GM19023 (cell line): ENCODE measurements at regions not wholly inside any gene's neighbourhood (a gene's known extent, or its start where the extent isn't known, plus 50 kb on each side); places are given as distances from the start of the nearest gene placed in this dataset.

Experiments
- ATAC-seq: cut with Tn5 transposase; IDR thresholded peaks from one replicate; pipeline ENCODE4 v1.9.1; 2021; ENCODE audit warnings: mild to moderate bottlenecking, moderate library complexity; ENCODE audit not compliant: unreplicated experiment

DNA sequence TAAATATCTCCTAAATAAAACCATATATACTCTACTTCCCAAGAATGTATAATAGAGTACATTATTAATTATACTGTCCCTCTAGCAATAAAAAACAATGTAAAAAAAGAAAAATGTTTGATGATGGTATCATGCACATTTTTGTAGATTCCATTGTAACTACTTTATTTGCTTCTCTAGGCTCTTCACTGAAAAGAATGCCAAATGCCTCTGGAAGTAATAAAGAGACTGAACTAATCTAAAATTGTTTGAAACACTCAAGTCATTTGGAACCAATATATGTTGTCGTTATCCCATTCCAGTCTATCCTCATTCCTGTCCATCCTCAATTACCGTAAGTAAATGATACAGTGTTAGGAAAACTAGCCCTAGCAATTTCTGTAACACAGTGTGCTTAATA is 233.6 kb downstream of the C12orf50 start:
- ATAC-seq: no peak

DNA sequence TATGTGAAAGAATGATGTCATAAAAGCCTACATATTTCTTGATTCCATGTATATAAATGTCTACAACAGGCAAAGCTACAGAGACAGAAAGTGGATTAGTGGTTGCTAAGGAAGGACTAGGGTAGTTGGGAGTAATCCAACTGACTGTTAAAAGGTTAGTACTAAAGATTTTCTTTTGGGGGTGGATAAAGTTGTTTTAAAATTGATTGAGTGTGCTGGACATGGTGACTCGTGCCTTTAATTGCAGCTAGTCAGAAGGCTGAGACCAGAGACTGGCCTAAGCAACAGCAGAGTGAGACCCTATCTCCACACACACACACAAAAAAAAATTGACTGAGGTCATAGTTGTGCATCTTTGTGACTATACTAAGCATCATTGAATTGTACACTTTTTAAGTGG is 234.3 kb downstream of the C12orf50 start:
- no peak for ATAC-seq

DNA sequence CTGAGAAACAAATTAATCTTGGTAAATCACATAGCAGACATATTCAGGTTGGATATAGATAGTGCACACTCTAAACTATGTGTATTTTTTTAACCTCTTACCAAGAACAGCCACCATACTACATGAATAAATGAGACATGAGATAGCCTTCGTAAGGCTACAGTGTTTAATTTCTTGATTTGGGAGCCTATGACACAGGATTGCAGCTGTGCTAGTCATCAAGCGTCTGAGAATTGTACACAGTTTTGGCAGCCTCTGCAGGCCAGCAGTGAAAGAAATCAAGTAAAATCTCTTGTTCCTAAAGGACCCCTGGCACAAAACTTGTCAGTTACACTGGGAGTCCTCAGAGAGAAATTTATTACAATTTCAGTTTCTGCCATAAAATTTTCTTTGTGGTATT is 236.1 kb downstream of the C12orf50 start:
- ATAC-seq: no peak

DNA sequence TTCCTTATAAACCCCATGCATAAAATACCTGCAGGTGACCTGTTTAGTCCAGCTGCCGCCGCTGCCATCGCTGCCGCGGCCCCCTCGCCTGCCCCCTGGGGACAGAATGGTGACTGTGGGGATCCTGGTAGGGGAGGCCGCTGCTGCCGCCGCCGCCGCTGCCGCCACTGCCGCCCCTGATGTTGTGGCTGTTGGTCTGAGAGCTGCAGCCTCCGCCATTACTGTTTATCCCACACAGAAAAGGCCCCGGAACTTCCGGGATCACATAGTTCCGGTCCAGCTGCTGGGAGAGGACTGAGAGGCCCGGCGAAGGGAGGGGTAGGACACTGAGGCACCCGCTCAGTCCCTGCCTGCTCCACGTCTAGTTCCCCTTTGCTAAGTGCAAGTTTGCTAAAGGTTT is 244.9 kb downstream of the C12orf50 start:
- no peak for ATAC-seq

DNA sequence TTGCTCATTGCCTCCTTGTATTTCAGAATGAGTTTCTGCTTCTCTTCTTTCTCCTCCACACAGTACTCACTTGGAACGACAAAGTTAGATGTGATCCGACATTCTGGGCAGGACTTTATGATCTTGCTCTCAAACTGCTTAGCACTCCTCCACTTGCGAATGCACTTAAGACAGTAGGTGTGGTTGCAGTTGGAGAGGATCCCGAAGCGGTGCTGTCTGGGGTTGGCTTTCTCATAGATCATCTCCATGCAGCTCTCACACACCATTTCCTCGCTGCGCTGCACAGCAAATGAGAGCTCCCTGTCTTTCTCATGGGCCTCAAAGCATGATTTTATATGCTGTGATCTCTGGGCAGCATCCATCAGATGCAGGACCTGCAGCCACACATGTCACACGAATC is 245.7 kb downstream of the C12orf50 start:
- ATAC-seq: no peak

DNA sequence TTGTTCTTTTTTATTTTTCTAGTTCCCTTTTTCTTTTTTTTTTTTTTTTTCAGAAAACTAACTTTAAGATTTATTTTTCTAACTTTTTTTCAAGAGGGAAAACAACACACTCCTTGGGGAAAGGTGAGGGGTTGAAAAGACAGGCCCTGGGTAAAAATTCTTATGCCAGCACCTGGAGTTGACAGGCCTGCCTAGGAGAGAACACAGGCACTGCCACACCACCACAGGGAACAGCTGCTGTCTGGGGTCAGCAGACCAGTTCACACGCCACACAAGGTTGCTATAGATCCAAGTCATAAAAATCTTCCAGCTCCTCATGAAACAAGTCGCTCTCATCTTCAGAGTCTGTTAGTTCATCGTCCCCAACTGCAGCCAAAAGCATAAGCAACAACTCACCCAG is 246.4 kb downstream of the C12orf50 start:
- no peak for ATAC-seq

DNA sequence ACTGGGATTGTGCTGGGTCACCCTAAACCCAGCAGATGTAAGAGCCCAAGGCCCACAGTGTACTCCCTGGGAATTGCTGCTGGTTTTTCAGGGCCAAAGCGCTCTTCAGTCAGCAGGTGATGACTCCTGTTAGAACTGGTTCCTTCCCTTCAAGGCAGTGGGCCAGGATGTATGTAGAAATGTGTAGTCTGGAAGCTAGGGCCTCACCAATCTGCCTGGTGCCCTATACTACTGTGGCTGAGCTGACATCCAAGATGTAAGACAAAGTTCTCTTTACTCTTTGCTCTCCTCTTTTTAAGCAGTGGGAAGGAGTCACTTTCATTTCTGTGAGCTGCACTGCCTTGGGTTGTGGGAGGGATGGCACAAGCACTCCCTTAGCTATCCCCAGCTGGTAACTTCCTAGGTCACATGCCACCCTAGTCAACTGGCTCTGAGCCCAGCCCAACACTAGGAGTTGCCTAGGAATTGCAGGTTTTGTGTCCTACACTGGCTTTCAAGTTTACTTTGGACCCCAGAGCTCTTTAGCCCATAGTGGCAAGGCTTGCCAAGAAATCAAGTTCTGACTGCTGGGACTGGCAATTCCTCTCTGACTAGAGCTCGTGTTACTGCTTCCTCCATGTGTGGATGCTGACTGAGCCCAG is 249.2 kb downstream of the C12orf50 start:
- ATAC-seq: no peak

DNA sequence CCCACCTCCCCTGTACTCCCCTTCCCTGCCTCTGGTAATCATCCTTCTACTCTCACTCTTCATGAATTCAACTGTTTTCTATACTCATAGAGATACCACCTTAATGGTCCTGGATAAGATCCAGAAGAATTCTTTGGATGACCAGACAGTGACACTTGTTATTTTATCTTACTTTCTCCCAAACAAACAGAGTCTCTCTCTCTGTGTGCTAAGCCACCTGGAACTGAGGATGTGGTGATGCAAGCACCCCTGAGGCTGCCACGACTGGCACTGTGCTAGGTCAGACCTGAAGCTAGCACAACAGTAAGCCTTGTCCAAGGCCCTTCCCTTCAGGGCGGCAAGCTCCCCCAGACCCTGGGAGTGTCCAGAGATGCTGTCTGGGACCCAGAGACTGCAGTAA is 250.2 kb downstream of the C12orf50 start:
- no peak for ATAC-seq

DNA sequence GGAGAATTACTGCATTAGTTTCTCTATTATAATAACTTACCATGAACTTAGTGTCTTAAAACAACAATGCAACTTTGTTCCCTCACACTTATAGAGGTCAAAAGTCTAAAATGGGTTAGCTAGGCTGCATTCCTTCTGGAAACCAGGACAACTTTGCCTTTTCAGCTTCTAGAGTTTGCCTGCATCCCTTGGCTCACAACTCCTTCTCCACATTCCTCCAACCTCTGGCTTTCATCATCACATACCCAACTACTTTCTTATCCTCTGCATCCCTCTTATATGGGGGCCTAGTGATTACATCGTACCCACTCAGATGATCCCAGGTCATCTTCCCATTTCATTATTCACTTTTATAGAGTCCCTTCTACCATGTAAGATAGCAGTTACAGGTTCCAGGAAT is 251.1 kb downstream of the C12orf50 start:
- no peak for ATAC-seq

DNA sequence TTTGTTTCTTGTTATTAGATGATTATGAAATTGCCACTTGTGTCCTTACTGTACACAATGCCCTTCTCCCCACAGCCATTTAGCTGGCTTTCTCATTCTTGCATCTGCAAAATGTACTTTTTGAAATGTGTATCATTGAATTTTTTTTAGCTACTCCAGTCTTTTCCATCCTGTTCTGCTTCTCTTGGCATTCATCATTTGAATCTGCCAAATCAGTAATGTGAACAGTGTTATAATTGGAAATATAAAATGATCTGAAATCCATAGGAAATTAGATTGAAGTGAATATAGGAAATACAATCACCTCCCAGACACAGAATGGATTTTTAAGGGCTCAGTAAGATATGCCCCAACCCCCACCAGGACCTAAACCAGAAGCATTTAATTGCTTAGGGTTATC is 253.4 kb downstream of the C12orf50 start:
- ATAC-seq: no peak

DNA sequence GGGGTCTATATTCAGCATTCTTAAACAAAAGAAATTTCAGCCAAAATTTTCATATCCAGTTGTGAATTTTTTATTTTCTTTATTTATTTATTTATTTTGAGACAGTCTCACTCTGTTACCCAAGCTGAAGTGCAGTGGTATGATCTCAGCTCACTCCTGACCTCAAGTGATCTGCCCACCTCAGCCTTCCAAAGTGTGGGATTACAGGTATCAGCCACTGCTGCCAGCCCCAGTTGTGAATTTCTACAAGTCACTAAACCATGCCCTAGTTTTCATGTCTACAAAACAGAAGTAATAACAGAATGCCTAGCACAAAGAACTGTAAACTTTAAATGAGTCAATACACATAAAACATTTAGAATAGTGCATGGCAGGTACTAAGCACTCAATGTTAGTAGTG is 254.2 kb downstream of the C12orf50 start:
- ATAC-seq: no peak

DNA sequence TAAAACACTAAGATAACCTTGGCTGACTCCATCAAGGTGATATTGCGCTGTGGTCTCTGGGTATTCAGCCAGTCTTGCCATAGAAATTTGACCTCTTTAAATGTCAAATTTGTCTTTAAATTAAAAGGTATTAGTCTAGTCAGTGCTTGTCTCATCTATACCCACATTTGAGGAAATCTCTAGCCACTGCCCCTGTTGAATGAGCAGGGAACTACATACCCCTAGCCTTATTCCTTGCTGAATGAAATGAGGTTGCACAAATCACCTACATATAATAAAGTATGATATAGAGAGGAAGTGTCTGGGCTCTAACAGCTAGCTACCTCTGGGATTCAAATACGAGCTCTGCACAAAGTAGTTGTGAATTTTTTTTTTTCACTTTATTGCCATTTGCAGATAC is 256.8 kb downstream of the C12orf50 start:
- ATAC-seq: no peak

DNA sequence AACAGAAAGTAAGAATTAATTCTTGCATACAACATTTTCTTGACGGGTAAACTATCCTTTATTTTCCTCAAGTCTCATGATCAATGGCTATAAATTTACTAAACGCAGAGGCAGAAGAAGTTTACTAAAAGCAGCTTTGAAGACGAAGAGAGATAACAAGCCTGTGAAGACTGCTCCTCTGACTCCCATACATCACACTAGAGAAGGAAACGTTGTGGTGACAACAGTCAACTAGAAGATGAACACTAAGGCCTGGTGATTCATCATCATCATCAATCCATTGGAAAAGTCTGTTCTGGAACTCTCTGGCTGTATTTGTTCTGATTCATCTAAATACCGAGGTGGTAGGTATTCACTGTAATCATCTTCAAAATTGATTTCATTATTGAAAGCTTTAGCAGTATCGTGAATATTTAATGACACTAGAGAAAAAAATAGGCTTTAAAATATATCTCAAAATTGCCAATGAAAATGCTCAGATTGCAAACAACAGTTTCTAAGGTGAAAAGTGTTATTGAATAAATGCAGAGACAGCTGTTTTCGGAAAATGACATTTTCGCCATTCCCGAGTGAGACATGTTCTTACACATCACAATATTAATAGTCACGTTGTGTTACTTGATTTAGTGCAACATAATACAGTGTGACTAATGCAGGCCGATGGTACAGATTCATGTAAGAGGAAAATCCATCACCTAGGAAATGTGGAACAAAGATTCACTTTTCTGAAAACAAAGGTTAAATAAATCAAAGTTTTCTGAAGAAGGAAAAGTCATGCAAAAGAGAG is 260.5 kb downstream of the C12orf50 start:
- no peak for ATAC-seq

DNA sequence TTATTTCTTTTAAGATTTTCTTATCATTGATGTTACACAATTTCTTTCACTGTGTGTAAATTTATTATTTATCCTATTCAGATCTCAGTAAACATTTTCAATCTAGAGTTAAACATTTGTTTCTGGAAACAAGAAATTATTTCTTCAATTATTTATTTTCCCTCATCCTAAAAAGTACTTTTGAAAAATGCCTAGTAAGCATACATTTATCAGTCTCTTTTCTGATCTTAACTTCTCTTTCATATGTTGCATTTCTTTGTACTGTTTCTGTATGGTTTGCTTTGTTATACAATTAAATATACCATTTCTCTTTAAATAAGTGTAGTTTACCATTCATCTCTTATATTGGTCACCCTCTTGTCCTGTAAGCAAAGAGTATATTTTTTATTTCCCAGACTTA is 263.2 kb downstream of the C12orf50 start:
- no peak for ATAC-seq

DNA sequence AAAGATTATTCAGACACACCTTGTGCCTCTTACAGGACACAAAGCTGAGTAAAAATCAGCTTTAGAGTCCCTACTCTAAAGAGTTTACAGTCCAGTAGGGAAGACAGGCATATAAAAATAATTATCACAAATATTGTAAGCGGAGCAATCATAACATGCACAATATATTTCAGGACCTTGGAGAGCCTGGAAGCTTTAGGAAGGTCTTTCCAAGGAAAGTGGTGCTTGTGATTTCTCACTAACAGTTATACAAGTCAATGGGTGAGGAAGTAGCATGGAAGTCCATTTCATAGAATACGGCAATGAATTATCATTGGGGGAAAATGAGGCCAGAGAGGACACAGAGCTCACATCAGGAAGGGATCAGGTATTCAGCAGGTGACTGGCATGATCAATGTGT is 268.3 kb downstream of the C12orf50 start:
- ATAC-seq: no peak

DNA sequence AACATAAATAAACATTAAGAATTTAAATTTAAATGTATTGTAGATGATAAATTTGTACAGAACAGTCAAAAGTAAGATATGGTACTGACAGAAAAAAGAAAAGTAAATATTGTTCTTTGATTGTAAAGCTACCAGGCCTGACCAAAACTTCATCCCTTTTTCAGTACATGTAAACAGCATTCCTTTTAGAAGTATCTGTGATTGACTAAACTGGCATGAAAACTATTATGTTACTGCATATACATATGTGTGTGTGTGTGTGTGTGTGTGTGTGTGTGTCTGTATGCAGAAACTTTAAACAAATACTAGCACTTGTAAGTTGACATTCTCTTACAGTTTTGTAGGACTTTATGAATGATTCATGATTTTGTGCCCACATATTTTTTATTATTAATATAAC is 270.9 kb downstream of the C12orf50 start:
- no peak for ATAC-seq

DNA sequence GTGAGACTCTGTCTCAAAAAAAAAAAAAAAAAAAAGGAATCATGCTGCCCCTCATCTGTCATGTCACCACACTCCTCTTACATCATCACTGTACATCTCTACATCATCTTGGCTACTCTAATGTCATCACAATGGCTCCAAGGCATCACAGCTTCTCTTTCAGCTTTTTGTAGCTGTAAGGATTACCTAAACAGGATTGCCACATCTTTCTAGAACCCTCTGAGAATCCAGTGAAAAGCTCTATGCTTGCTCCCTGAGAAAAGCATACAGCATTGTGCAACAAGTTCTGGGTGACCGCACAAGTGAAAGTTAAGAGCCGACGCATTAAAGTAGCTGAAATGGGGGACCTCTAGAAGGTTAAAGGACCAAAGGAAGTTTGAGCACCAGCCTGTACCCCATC is 272.5 kb downstream of the C12orf50 start:
- ATAC-seq: no peak

DNA sequence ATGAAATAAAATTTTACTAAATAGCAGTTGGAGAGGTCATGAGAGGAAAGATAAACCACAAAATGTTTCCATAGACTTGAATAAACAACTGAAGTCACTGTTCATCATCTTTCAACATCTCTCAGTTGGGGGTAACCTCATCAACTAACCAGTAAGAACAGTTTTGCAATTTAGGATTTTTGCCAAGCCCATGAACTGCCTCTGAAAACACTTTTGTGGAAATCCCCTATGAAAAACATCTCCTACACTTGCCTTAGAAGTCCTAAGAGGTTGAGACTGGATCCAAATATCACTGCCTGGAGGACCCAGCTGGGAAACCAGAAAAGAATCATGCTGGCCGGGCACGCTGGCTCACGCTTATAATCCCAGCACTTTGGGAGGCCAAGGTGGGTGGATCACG is 273.1 kb downstream of the C12orf50 start:
- ATAC-seq: no peak

DNA sequence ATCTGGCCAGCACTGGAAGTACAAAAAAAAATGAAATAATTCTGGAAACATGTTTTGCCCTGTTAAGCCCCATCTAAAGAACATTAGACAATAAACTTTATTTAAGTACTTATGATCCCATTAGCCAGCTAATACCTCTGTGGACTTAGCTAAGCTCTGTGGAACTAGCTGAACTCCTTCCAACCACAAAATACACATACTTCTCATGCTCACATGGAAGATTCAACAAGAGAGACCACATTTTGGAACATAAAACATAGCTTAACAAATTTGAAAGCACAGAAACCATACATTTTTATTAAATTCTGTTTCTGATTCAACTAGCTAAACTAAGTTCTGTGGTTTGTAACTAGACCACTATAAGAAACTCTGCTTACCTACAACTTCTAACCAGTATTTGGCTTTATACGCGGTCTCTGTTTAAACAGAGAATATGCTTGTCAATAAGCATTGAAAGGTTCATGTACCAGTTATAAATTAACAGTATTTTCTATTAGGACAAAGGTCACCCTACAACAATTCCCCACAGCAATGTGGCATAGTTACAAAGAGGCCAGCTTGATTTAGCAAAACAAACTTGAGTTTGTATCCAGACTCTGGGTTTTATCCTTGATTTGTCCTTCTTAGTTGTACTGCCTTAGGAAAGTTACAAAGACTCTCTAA is 300.1 kb downstream of the C12orf50 start:
- ATAC-seq: no peak

DNA sequence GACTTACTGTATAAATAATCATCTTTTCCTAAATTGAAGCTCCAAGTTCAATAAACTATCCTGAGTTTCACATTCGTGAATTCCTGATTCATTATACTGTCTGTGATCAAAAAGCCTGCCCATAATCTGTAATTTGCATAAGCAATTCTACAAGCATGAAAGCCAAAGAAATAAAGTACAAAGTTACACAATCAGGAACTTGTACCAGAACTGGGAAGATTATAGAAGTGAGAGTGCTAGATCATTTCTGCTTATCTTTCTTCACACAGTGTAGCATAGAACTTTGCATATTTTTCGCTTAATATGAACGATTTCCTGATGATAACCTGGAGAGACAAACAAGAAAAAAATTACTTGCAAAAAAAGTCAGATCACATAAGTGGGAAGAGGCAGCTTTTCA is 308.2 kb downstream of the C12orf50 start:
- ATAC-seq: no peak

DNA sequence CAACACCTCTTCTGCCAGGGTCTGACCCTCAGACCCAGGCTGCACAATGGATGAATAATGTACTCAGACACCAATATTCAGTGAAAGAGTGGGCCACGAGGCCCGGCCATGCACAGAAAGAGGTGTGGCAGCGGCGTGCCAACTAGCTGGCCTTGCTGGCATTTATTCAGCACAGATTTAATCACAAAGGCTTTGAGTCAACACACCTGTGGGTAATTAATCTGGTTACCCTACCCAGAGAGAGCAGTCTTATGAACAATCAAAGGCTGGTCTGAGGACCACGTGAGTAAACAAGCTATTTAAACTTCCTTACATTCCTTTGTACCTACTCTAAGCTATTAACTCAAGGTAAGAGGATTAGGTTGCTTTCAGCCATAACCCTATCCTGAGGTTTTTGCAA is 324.8 kb downstream of the C12orf50 start:
- no peak for ATAC-seq

DNA sequence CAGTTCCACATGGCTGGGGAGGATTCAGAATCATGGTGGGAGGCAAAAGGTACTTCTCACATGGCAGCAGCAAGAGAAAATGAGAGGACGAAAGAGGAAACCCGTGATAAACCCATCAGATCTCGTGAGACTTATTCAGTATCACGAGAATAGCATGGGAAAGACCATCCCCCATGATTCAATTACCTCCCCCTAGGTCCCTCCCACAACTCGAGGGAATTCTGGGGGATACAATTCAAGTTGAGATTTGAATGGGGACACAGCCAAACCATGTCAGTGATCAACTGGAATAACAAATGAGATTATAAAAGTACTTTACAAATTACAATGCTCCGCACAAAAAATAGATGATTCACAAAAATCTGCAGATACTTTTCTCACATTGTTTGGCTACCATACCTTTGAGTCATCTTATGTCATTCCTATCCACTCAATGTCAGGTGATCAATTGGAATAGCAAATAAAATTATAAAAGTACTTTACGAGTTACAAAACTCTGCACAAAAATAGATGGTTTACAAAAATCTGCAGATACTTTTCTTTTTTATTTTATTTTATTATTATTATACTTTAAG is 338.9 kb downstream of the C12orf50 start:
- no peak for ATAC-seq
